OCI-LY1 (cell line): ENCODE measurements at regions not wholly inside any gene's neighbourhood (a gene's known extent, or its start where the extent isn't known, plus 50 kb on each side); places are given as distances from the start of the nearest gene placed in this dataset.

Source experiments
- EZH2 ChIP-seq: fragments of 200-600 bp; sonication (generic), shearing (Covaris generic); IDR thresholded peaks from 2 replicates; pipeline ENCODE4 v1.8.0; 2017; ENCODE audit warnings: borderline replicate concordance, mixed run types, mild to moderate bottlenecking, antibody characterized with exemption, low read length, moderate library complexity, mixed read lengths
- TF ChIP-seq, protein P1 (sequence below): fragments of 200-600 bp; sonication (generic), shearing (Covaris generic); IDR thresholded peaks from 2 replicates; pipeline ENCODE4 v1.5.1; 2017; ENCODE audit warnings: mild to moderate bottlenecking, antibody characterized with exemption, low read length, moderate library complexity, mixed read lengths

DNA sequence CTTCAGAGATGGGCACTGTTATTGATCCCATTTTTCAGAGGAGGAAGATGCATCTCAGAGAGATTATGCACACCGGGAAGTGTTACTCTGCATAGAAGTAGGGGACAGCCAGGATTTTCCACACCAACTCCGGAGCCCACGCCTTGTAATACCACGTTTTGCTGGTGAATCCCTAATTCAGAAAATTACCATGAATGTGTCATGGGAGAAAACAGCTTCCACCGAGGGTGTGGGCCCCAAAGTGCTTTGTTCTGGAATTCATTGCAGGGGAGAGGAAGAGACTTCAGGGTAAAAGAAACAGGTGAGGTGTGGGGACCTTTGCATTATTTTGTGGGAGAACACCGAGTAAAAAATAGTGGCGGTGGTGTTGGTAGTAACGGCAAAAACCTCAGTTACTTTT, 1051.4 kb upstream of the RBFOX1 start:
- TF ChIP-seq, protein P1, sequence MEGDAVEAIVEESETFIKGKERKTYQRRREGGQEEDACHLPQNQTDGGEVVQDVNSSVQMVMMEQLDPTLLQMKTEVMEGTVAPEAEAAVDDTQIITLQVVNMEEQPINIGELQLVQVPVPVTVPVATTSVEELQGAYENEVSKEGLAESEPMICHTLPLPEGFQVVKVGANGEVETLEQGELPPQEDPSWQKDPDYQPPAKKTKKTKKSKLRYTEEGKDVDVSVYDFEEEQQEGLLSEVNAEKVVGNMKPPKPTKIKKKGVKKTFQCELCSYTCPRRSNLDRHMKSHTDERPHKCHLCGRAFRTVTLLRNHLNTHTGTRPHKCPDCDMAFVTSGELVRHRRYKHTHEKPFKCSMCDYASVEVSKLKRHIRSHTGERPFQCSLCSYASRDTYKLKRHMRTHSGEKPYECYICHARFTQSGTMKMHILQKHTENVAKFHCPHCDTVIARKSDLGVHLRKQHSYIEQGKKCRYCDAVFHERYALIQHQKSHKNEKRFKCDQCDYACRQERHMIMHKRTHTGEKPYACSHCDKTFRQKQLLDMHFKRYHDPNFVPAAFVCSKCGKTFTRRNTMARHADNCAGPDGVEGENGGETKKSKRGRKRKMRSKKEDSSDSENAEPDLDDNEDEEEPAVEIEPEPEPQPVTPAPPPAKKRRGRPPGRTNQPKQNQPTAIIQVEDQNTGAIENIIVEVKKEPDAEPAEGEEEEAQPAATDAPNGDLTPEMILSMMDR, result no peak
- TF ChIP-seq EZH2, result no peak
